ENCODE measurements at regions not wholly inside any gene's neighbourhood (a gene's known extent, or its start where the extent isn't known, plus 50 kb on each side); places are given as distances from the start of the nearest gene placed in this dataset.
A peak's percentile ranks its signal among the peaks of the same experiment; 100 is the strongest.

DNA sequence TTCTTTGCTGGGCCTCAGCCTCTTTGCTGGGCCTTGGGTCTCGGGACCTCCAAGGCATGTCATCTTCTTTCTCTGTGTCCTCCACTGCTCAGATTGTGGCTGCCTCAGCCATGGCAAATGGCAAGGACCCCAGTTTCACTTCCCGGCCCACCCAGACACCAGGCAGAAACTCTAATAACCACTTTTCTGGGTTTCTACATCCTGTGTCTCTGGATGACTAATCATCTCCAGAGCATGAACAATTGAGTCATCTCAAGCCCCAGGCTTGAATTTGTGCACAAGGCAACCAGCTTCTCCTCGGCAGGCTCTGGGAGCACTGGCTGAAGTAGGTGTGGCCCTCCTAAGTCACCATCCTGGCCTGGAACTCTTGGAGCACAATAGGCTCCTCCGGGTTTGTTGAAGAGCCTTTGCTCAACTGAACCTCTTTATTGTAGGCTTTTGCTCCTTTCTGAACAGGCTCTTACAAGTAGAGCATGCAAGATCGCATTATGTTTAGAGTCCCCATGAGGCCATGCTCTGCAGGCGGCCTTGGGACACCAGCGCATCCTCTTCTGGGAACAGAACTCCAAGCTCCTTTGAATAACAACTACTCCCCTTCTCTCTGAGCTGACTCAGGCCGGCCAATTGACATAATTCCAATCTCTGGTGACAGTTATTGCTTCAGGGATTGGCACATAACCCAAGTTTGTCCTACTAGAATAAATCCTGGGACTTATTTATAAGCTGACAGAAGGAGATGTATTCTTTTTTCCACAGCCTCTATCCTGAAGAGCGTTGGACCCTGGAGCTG is 218.1 kb downstream of the WDR11 start:
- Histone ChIP-seq H4K20me1 (ENCODE audit: control insufficient read depth, extremely low read depth, insufficient read depth, low read length) (no peaks in the 10 kb centered on the region), H2AFZ (ENCODE audit: control insufficient read depth, low read length) (peak overlapping the region; percentile 41), H3K9me3 (ENCODE audit: control insufficient read depth, low read depth, low read length) (no peaks in the 10 kb centered on the region), H3K9me1 (ENCODE audit: control insufficient read depth, extremely low read depth, insufficient read depth, low read length) (no peaks in the 10 kb centered on the region), H3K36me3 (ENCODE audit: control insufficient read depth in 2 of 2, extremely low read depth in 1 of 2, insufficient read depth in 2 of 2, low read length in 2 of 2) (no peaks in the 10 kb centered on the region), H3K9ac (ENCODE audit: control insufficient read depth, extremely low read depth, insufficient read depth, low read length) (peak overlapping the region; percentile 69), H3K27ac (ENCODE audit: control insufficient read depth, insufficient read depth, low read length) (peak overlapping the region; percentile 88), H3K4me2 (ENCODE audit: control insufficient read depth, extremely low read depth, insufficient read depth, low read depth, low read length) (peak overlapping the region; percentile 61), H3K79me2 (ENCODE audit: control insufficient read depth, insufficient read depth, low read length) (no peaks in the 10 kb centered on the region), H3K27me3 (ENCODE audit: control insufficient read depth, extremely low read depth, insufficient read depth, low read length) (no peaks in the 10 kb centered on the region), H3K4me3 (ENCODE audit: control insufficient read depth in 2 of 3, extremely low read depth in 1 of 3, insufficient read depth in 2 of 3, low read depth in 1 of 3, low read length in 3 of 3) (no peak overlapping the region), H3K4me1 (ENCODE audit: control insufficient read depth, extremely low read depth, insufficient read depth, low read length) (peaks cover 17% of the 10 kb centered on the region)
- DNase-seq (ENCODE audit: low read depth, low spot score) (peak; percentile 90), FAIRE-seq (peak; percentile 97)
- dilution Hi-C loops (cut with MboI; ENCODE audit: extremely low pct_ligation_motif_present, low sequenced_read_pairs) = no loop called here
- TF ChIP-seq, protein P1, sequence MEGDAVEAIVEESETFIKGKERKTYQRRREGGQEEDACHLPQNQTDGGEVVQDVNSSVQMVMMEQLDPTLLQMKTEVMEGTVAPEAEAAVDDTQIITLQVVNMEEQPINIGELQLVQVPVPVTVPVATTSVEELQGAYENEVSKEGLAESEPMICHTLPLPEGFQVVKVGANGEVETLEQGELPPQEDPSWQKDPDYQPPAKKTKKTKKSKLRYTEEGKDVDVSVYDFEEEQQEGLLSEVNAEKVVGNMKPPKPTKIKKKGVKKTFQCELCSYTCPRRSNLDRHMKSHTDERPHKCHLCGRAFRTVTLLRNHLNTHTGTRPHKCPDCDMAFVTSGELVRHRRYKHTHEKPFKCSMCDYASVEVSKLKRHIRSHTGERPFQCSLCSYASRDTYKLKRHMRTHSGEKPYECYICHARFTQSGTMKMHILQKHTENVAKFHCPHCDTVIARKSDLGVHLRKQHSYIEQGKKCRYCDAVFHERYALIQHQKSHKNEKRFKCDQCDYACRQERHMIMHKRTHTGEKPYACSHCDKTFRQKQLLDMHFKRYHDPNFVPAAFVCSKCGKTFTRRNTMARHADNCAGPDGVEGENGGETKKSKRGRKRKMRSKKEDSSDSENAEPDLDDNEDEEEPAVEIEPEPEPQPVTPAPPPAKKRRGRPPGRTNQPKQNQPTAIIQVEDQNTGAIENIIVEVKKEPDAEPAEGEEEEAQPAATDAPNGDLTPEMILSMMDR (optimal IDR thresholded peaks at IDR 0.05 in 1 of 3, IDR thresholded peaks at IDR 0.05 in 1 of 3, conservative IDR thresholded peaks at IDR 0.05 in 1 of 3; ENCODE audit: extremely low read depth in 1 of 3, insufficient read depth in 2 of 3, low read length in 3 of 3) = no peak
- TF ChIP-seq EZH2 (IDR thresholded peaks at IDR 0.05; ENCODE audit: low read length) = no peak

DNA sequence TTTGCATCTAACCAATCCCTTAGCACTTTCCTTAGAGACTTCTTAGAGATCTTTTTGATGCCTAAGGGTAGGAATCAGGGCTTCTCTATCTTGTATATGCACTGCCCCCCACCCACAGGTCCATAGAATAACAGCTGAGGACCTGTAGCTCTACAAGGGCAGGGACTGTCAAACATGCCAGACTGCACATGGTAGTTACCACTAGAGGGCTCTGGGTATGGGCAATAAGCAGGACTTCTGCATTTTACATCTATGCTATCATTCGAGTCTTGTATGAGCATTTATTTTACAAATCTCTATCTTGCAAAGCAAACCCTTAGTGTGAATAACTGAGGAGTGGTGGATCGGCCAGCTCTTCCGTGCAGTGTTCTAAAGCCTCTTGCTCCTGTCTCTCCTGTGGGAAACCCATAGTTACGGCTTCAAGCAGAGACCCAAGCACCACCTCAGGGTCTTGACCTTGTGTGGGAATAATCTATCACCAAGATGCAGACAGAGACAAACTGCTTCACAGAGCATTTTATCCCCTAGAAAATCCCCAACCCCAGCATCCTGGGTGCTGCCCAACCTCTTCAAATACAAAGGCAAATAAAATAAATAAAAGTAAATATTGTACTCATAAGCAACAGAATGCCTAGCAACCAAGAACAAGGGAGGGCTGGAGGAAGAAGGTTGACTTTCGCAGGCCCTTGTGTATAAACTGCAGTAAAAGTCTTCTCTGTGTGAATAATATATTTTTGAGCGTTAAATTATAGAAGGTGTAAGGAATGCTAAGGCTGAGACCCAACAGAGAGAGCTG is 219.3 kb downstream of the WDR11 start:
- FAIRE-seq (peak; percentile 84), DNase-seq (ENCODE audit: low read depth, low spot score) (peak; percentile 23)
- H4K20me1 ChIP-seq (ENCODE audit: control insufficient read depth, extremely low read depth, insufficient read depth, low read length) = no peaks in the 10 kb centered on the region
- peaks cover 17% of the 10 kb centered on the region for H3K4me1 ChIP-seq (ENCODE audit: control insufficient read depth, extremely low read depth, insufficient read depth, low read length)
- no peak overlapping the region for H3K4me3 ChIP-seq (ENCODE audit: control insufficient read depth in 2 of 3, extremely low read depth in 1 of 3, insufficient read depth in 2 of 3, low read depth in 1 of 3, low read length in 3 of 3)
- no peak for TF ChIP-seq EZH2 (IDR thresholded peaks at IDR 0.05; ENCODE audit: low read length)
- TF ChIP-seq, protein P1 (optimal IDR thresholded peaks at IDR 0.05 in 1 of 3, IDR thresholded peaks at IDR 0.05 in 1 of 3, conservative IDR thresholded peaks at IDR 0.05 in 1 of 3; ENCODE audit: extremely low read depth in 1 of 3, insufficient read depth in 2 of 3, low read length in 3 of 3) = peak; percentile 72 to 78 (median 74)
- H3K9ac ChIP-seq (ENCODE audit: control insufficient read depth, extremely low read depth, insufficient read depth, low read length) = no peak overlapping the region
- no peak overlapping the region for H2AFZ ChIP-seq (ENCODE audit: control insufficient read depth, low read length)
- no peaks in the 10 kb centered on the region for H3K9me1 ChIP-seq (ENCODE audit: control insufficient read depth, extremely low read depth, insufficient read depth, low read length)
- no peaks in the 10 kb centered on the region for H3K79me2 ChIP-seq (ENCODE audit: control insufficient read depth, insufficient read depth, low read length)
- H3K27me3 ChIP-seq (ENCODE audit: control insufficient read depth, extremely low read depth, insufficient read depth, low read length) = no peaks in the 10 kb centered on the region
- H3K36me3 ChIP-seq (ENCODE audit: control insufficient read depth in 2 of 2, extremely low read depth in 1 of 2, insufficient read depth in 2 of 2, low read length in 2 of 2) = no peaks in the 10 kb centered on the region
- no peaks in the 10 kb centered on the region for H3K9me3 ChIP-seq (ENCODE audit: control insufficient read depth, low read depth, low read length)
- dilution Hi-C loops (cut with MboI; ENCODE audit: extremely low pct_ligation_motif_present, low sequenced_read_pairs) = no loop called here
- peak overlapping the region; percentile 88 for H3K27ac ChIP-seq (ENCODE audit: control insufficient read depth, insufficient read depth, low read length)
- H3K4me2 ChIP-seq (ENCODE audit: control insufficient read depth, extremely low read depth, insufficient read depth, low read depth, low read length) = no peak overlapping the region
